H1 (cell line): ENCODE measurements at regions not wholly inside any gene's neighbourhood (a gene's known extent, or its start where the extent isn't known, plus 50 kb on each side); places are given as distances from the start of the nearest gene placed in this dataset.

Source experiments
- CTCF ChIA-PET: fragments of 300-600 bp; sonication (Branson Sonifier 250); formaldehyde crosslinking; loops from one replicate; lab custom pipeline; 2021; ENCODE audit not compliant: partially characterized antibody; lab: Charles Lee
- POLR2A ChIA-PET: fragments of 300-600 bp; sonication (Branson Sonifier 250); formaldehyde crosslinking; loops from one replicate; lab custom pipeline; 2021; ENCODE audit warnings: inconsistent platforms; ENCODE audit not compliant: partially characterized antibody; lab: Charles Lee
- DNase-seq, 2 experiments: peaks; one replicate each; pipeline versions ENCODE4 v3.0.0 to v3.0.0-alpha.2; 2010 to 2022; ENCODE audit warnings: low spot score in 2 of 2, low read depth in 1 of 2, mixed read lengths in 1 of 2
- FAIRE-seq: peaks from 2 replicates; lab custom pipeline; 2011; peaks lifted over from hg19 to GRCh38; lab: Jason Lieb, UNC
- H2AFZ ChIP-seq: 2 replicates; pipeline ENCODE4 v1.8.1; 2012; ENCODE audit warnings: low read length, inconsistent platforms
- H2AK5ac ChIP-seq: 2 replicates; pipeline ENCODE4 v1.6.1; 2013; ENCODE audit warnings: low read depth, low read length
- H2BK120ac ChIP-seq: replicated peaks from 2 replicates; pipeline ENCODE3; 2013; ENCODE audit warnings: low read depth, low read length, inconsistent platforms
- H2BK12ac ChIP-seq: 2 replicates; pipeline ENCODE4 v1.6.1; 2013; ENCODE audit warnings: low read depth, low read length
- H2BK15ac ChIP-seq: 2 replicates; pipeline ENCODE4 v1.6.1; 2013; ENCODE audit warnings: low read length
- H2BK20ac ChIP-seq: 2 replicates; pipeline ENCODE4 v1.6.1; 2013; ENCODE audit warnings: low read length
- H2BK5ac ChIP-seq: 2 replicates; pipeline ENCODE4 v1.6.1; 2013; ENCODE audit warnings: low read depth, low read length
- H3K14ac ChIP-seq: 2 replicates; pipeline ENCODE4 v1.6.1; 2013; ENCODE audit warnings: inconsistent platforms; ENCODE audit not compliant: insufficient read length
- H3K18ac ChIP-seq: 2 replicates; pipeline ENCODE4 v1.6.1; 2013; ENCODE audit warnings: low read length; ENCODE audit errors: extremely low read depth
- H3K23ac ChIP-seq: 2 replicates; pipeline ENCODE4 v1.6.1; 2013; ENCODE audit warnings: inconsistent platforms; ENCODE audit not compliant: insufficient read length
- H3K23me2 ChIP-seq: 2 replicates; pipeline ENCODE4 v1.6.1; 2013; ENCODE audit warnings: low read depth, low read length
- H3K27ac ChIP-seq: 2 replicates; pipeline ENCODE4 v1.6.1; 2011; ENCODE audit warnings: low read depth, low read length, inconsistent platforms
- H3K27me3 ChIP-seq, 4 experiments: replicated peaks in 1 of 4; 1 replicate in 1 of 4; 2 replicates in 3 of 4; pipeline versions ENCODE4 v1.6.1 to v1.8.1; 2011 to 2013; ENCODE audit warnings: low read length in 3 of 4, mild to moderate bottlenecking in 3 of 4, inconsistent platforms in 2 of 4, mixed read lengths in 2 of 4, moderate library complexity in 1 of 4; ENCODE audit not compliant: control insufficient read depth in 3 of 4, insufficient read depth in 3 of 4; ENCODE audit errors: extremely low read depth in 1 of 4
- H3K36me3 ChIP-seq, 4 experiments: 2 replicates each; pipeline versions ENCODE4 v1.6.1 to v1.8.1; 2011 to 2013; ENCODE audit warnings: mild to moderate bottlenecking in 4 of 4, low read length in 3 of 4, moderate library complexity in 2 of 4, control low read depth in 1 of 4, inconsistent platforms in 1 of 4; ENCODE audit not compliant: insufficient read depth in 4 of 4, control insufficient read depth in 2 of 4
- H3K4ac ChIP-seq: replicated peaks from 2 replicates; pipeline ENCODE3; 2013; ENCODE audit warnings: low read length, low read depth, mixed read lengths, inconsistent platforms; ENCODE audit not compliant: insufficient read length
- H3K4me1 ChIP-seq, 4 experiments: replicated peaks in 1 of 4; 1 replicate in 1 of 4; 2 replicates in 3 of 4; pipeline versions ENCODE4 v1.6.1 to v1.8.1; 2011 to 2013; ENCODE audit warnings: low read length in 3 of 4, inconsistent platforms in 2 of 4, mixed read lengths in 1 of 4; ENCODE audit not compliant: insufficient read depth in 4 of 4, control insufficient read depth in 3 of 4
- H3K4me2 ChIP-seq, 2 experiments: 2 replicates each; pipeline versions ENCODE4 v1.6.1 to v1.8.1; 2011 to 2013; ENCODE audit warnings: low read depth in 2 of 2, low read length in 2 of 2, control low read depth in 1 of 2, inconsistent platforms in 1 of 2, mild to moderate bottlenecking in 1 of 2; ENCODE audit not compliant: insufficient read depth in 1 of 2
- H3K4me3 ChIP-seq, 4 experiments: fragments of 200-600, 300-600 bp in 1 of 4; sonication (generic), shearing (Covaris generic), sonication (Bioruptor Twin) in 1 of 4; 2 replicates each; pipeline versions ENCODE4 v1.5.1 to v1.8.1; 2011 to 2016; ENCODE audit warnings: low read length in 4 of 4, low read depth in 3 of 4, control low read depth in 2 of 4, inconsistent platforms in 2 of 4, mild to moderate bottlenecking in 2 of 4, mixed read lengths in 1 of 4, moderate library complexity in 1 of 4; ENCODE audit not compliant: insufficient read depth in 2 of 4; ENCODE audit errors: extremely low read depth in 1 of 4
- H3K56ac ChIP-seq: replicated peaks from 2 replicates; pipeline ENCODE3; 2013; ENCODE audit warnings: low read depth, mild to moderate bottlenecking, mixed read lengths, low read length, inconsistent platforms; ENCODE audit not compliant: insufficient read length
- H3K79me1 ChIP-seq: 2 replicates; pipeline ENCODE4 v1.6.1; 2013; ENCODE audit warnings: low read depth, low read length, control low read depth
- H3K79me2 ChIP-seq, 2 experiments: 2 replicates each; pipeline versions ENCODE4 v1.6.1 to v1.8.1; 2012 to 2013; ENCODE audit warnings: low read length in 2 of 2, mild to moderate bottlenecking in 2 of 2, inconsistent platforms in 1 of 2; ENCODE audit not compliant: insufficient read depth in 2 of 2, control insufficient read depth in 1 of 2
- H3K9ac ChIP-seq, 4 experiments: replicated peaks in 1 of 4; 1 replicate in 1 of 4; 2 replicates in 3 of 4; pipeline versions ENCODE4 v1.6.1 to v1.8.1; 2011 to 2013; ENCODE audit warnings: low read depth in 3 of 4, low read length in 3 of 4, control low read depth in 2 of 4, mild to moderate bottlenecking in 2 of 4, moderate library complexity in 2 of 4, inconsistent platforms in 1 of 4; ENCODE audit errors: extremely low read depth in 1 of 4
- H3K9me3 ChIP-seq, 2 experiments: 2 replicates each; pipeline versions ENCODE4 v1.6.1 to v1.8.1; 2012 to 2013; ENCODE audit warnings: mild to moderate bottlenecking in 2 of 2, moderate library complexity in 2 of 2, control low read depth in 1 of 2, inconsistent platforms in 1 of 2, low read depth in 1 of 2, low read length in 1 of 2, mixed read lengths in 1 of 2; ENCODE audit not compliant: insufficient read depth in 2 of 2
- H4K20me1 ChIP-seq, 2 experiments: replicated peaks in 1 of 2; 2 replicates each; pipeline versions ENCODE3 to v1.8.1; 2011 to 2013; ENCODE audit warnings: inconsistent platforms in 2 of 2, low read length in 2 of 2, mild to moderate bottlenecking in 1 of 2; ENCODE audit not compliant: insufficient read depth in 2 of 2, control insufficient read depth in 1 of 2
- H4K5ac ChIP-seq: 2 replicates; pipeline ENCODE4 v1.6.1; 2013; ENCODE audit warnings: low read length, low read depth, mixed read lengths, inconsistent platforms; ENCODE audit not compliant: insufficient read length
- H4K8ac ChIP-seq: 2 replicates; pipeline ENCODE4 v1.8.0; 2013; ENCODE audit warnings: mild to moderate bottlenecking, moderate library complexity, low read length, inconsistent platforms; ENCODE audit not compliant: insufficient read depth; ENCODE audit errors: extremely low read depth
- H4K91ac ChIP-seq: replicated peaks from 2 replicates; pipeline ENCODE3; 2013; ENCODE audit warnings: low read length, mixed read lengths, inconsistent platforms; ENCODE audit not compliant: insufficient read length
- BACH1 ChIP-seq: IDR thresholded peaks from 2 replicates; pipeline ENCODE4 v1.6.1; 2012; ENCODE audit warnings: low read length, improper control_type of control experiment
- CHD1 ChIP-seq: IDR thresholded peaks from 2 replicates; pipeline ENCODE4 v1.6.1; 2012; ENCODE audit warnings: low read depth, low read length, improper control_type of control experiment
- MAFK ChIP-seq: IDR thresholded peaks from 2 replicates; pipeline ENCODE4 v1.6.1; 2012; ENCODE audit warnings: low read depth, mild to moderate bottlenecking, improper control_type of control experiment, low read length
- SUZ12 ChIP-seq: fragments of 200-600 bp; sonication (generic); IDR thresholded peaks from 2 replicates; pipeline ENCODE4 v1.6.1; 2012; ENCODE audit warnings: mild to moderate bottlenecking, inconsistent platforms, low read length, moderate library complexity, mixed read lengths
- TAF1 ChIP-seq: IDR thresholded peaks from 2 replicates; pipeline ENCODE4 v1.6.1; 2011; ENCODE audit warnings: mild to moderate bottlenecking, low read depth, low read length
- WGBS, 2 experiments: shearing (Covaris generic) in 1 of 2; methylation state at CpG; one replicate each; pipeline versions ENCODE4 v1.1.6 to v1.1.7; 2013 to 2015; ENCODE audit warnings: low lambda C conversion rate in 2 of 2, mixed read lengths in 2 of 2, inconsistent platforms in 1 of 2, low coverage in 1 of 2, missing lambda C conversion rate in 1 of 2; ENCODE audit not compliant: insufficient replicate concordance in 2 of 2, insufficient coverage in 1 of 2, insufficient read length in 1 of 2; ENCODE audit errors: extremely low coverage in 1 of 2, missing lambda C conversion rate in 1 of 2; 5-methylcytosine and 5-hydroxymethylcytosine counted together
- TF ChIP-seq, protein P1 (sequence below): IDR thresholded peaks from 2 replicates; pipeline ENCODE4 v1.6.1; 2012; ENCODE audit warnings: low read length, inconsistent platforms

DNA sequence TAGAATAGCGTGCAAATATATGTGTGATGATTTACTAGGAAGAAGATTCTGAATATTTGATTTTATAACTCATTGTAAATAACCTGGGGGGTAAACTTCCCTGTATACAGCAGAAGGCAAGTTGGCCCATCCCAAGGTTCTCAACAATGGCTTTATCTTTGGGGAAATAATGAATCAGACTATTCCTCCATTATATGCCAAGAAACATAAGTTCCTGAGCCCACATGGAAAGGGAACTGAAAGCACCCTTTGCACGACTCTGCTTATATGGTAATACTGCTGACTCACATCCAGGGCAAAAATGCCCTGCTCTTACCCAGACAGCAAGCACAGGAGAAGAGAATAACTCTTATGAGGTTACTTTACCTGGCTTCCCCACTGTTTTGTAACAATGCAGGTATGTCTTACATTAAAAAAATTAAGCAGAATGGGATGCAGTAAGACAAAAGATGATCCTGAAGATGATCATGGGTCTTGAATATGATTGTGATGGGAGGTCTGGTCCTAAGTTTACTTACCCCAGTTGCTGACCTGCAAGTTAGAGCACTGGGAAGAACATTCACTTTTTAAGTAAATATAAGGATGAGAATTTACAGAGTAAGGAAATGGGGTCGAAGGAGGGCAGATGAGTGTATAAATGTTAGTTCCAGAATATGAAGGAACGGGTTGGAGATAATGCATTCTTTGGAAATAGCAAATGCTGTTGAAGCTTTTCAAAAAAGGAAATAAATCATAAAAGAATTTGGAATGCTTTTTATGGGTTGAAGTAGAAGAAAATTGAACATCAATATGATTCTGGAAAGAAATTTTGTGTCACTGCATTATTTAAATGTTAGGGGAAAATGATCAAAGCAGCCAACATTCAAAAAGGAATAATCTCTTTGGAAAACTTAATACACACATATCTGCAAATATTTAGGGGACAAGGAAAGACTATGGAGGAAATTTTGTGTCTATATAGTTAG is 428.4 kb upstream of the MPDZ start:
- Histone ChIP-seq H3K4ac (peak overlapping the region; percentile 88), H3K18ac (no peak overlapping the region), H3K27ac (no peak overlapping the region), H3K36me3 (no peaks in the 10 kb centered on the region), H3K27me3 (no peaks in the 10 kb centered on the region), H2BK12ac (no peak overlapping the region), H2BK5ac (no peak overlapping the region), H4K5ac (no peak overlapping the region), H2BK20ac (peak overlapping the region; percentile 9; the same call in 1 of the 2 replicates), H2AFZ (0 out of 2 replicates have a peak overlapping the region, but pooled peaks have one; percentile 58), H2AK5ac (no peak overlapping the region), H3K23me2 (no peaks in the 10 kb centered on the region), H3K9ac (no peak overlapping the region), H3K4me2 (no peak overlapping the region), H3K4me1 (no peaks in the 10 kb centered on the region), H2BK120ac (no peak overlapping the region), H3K56ac (no peak overlapping the region), H4K20me1 (no peaks in the 10 kb centered on the region), H2BK15ac (no peak overlapping the region), H4K8ac (no peak overlapping the region), H3K14ac (no peak overlapping the region), H4K91ac (no peak overlapping the region), H3K79me2 (no peaks in the 10 kb centered on the region), H3K9me3 (no peaks in the 10 kb centered on the region), H3K79me1 (no peaks in the 10 kb centered on the region), H3K23ac (no peak overlapping the region), H3K4me3 (no peak overlapping the region)
- WGBS, 2 experiments, result 88% methylated on average over 4 of the region's 4 CpGs; no CpG with 5 or more reads in 1 of the 2 experiments
- ChIA-PET CTCF (no interaction called here), POLR2A (no interaction called here)
- FAIRE-seq (no peak), DNase-seq (no peak)
- TF ChIP-seq BACH1 (peak; percentile 37; the same call in 1 of the 2 replicates), TAF1 (no peak), MAFK (peak; percentile 27; the same call in 1 of the 2 replicates), CHD1 (no peak), SUZ12 (no peak)
- TF ChIP-seq, protein P1, sequence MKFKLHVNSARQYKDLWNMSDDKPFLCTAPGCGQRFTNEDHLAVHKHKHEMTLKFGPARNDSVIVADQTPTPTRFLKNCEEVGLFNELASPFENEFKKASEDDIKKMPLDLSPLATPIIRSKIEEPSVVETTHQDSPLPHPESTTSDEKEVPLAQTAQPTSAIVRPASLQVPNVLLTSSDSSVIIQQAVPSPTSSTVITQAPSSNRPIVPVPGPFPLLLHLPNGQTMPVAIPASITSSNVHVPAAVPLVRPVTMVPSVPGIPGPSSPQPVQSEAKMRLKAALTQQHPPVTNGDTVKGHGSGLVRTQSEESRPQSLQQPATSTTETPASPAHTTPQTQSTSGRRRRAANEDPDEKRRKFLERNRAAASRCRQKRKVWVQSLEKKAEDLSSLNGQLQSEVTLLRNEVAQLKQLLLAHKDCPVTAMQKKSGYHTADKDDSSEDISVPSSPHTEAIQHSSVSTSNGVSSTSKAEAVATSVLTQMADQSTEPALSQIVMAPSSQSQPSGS, result no peak
